ENCODE measurements at regions not wholly inside any gene's neighbourhood (a gene's known extent, or its start where the extent isn't known, plus 50 kb on each side); places are given as distances from the start of the nearest gene placed in this dataset.

- TF ChIP-seq POLR2A (IDR thresholded peaks at IDR 0.05) (no peak), CTCF (IDR thresholded peaks at IDR 0.05) (no peak)
Observed at GRCh38 chr22:48592488-48592887, 1235.2 kb downstream of the BRD1 start.

All from adrenal gland (tissue), 5 donors.